ENCODE measurements at regions not wholly inside any gene's neighbourhood (a gene's known extent, or its start where the extent isn't known, plus 50 kb on each side); places are given as distances from the start of the nearest gene placed in this dataset.

DNA sequence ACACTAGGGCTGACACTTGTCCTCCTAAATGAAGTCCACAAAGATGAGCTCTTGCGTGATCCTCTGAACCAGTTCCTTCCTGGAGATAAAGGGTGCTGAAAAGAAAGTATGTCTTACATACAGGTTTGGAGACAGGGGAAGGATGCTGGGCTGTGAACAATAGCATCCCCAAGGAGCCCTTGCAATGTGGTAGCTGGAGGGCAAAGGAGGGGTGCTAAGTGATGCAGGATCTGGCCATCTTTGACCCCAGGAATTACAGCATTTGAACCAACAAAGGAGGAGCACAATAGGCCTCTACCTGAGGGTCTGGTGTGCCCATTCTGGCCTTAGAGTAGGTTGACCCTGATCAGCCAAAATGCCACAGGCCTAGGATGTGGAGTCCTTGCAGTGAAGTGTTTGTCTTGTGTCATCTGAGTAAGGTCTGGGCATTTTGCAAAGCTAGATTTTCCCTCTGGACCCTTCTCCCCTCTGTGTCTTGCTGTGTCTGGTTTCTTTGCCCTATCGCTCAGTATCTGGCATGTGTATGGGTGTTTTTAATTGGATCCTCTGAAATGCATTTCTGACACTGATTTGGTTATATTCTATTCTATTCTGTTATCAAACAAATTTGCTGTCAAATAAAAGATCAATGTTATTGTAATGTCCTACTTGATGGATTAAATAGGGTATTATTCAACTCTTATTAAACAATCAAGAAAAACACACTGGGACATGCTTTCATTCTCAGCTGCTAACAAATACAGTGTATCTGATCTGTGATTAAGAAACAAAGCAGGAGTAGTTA is 364.8 kb upstream of the MEIS1 start:
- Histone ChIP-seq H3K4me1 (no peaks in the 10 kb centered on the region), H3K4me3 (no peak overlapping the region), H3K27ac (no peak overlapping the region), H3K36me3 (no peaks in the 10 kb centered on the region), H3K9me3 (no peaks in the 10 kb centered on the region), H3K27me3 (no peaks in the 10 kb centered on the region)
- TF ChIP-seq, protein P1, sequence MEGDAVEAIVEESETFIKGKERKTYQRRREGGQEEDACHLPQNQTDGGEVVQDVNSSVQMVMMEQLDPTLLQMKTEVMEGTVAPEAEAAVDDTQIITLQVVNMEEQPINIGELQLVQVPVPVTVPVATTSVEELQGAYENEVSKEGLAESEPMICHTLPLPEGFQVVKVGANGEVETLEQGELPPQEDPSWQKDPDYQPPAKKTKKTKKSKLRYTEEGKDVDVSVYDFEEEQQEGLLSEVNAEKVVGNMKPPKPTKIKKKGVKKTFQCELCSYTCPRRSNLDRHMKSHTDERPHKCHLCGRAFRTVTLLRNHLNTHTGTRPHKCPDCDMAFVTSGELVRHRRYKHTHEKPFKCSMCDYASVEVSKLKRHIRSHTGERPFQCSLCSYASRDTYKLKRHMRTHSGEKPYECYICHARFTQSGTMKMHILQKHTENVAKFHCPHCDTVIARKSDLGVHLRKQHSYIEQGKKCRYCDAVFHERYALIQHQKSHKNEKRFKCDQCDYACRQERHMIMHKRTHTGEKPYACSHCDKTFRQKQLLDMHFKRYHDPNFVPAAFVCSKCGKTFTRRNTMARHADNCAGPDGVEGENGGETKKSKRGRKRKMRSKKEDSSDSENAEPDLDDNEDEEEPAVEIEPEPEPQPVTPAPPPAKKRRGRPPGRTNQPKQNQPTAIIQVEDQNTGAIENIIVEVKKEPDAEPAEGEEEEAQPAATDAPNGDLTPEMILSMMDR (IDR thresholded peaks at IDR 0.05) = no peak
- intact Hi-C loops (cut with DNase I) = no loop called here
- no peak for DNase-seq (ENCODE audit: low spot score in 2 of 2)

DNA sequence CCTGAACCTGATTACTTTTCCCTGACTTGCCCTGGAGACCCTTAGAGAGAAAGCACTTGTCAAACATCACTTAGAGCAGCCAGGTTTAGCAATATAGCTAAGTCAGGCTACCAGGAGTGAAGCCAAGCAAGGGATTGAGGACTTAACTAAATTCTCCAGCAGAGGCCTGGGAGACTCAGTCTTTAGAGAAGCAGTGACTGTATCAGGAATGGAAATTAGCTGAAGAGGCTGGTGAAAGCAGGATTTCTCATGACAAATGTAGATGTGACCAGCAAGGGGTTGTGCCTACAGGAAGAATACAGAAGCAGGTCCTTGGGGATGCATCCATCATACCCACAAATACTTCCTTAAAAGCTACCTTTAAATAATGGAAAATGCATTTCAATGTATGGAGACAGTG is 368.9 kb upstream of the MEIS1 start:
- H3K36me3 ChIP-seq = no peaks in the 10 kb centered on the region
- no peaks in the 10 kb centered on the region for H3K4me1 ChIP-seq
- H3K9me3 ChIP-seq = no peaks in the 10 kb centered on the region

GRCh38 chr2:66059332-66059731 is 375.6 kb upstream of the MEIS1 start:
- Histone ChIP-seq H3K27ac (no peak overlapping the region), H3K27me3 (no peaks in the 10 kb centered on the region), H3K9me3 (no peaks in the 10 kb centered on the region), H3K4me1 (no peaks in the 10 kb centered on the region), H3K4me3 (no peak overlapping the region), H3K36me3 (no peaks in the 10 kb centered on the region)
- no peak for DNase-seq (ENCODE audit: low spot score in 2 of 2)
- intact Hi-C loops (cut with DNase I) = no loop called here
- TF ChIP-seq, protein P1 (IDR thresholded peaks at IDR 0.05) = no peak

More for the DNA sequence above, 368.9 kb upstream of the MEIS1 start:
- H3K27ac ChIP-seq = no peak overlapping the region
- TF ChIP-seq, protein P1 (IDR thresholded peaks at IDR 0.05) = no peak
- intact Hi-C loops (cut with DNase I) = no loop called here
- H3K4me3 ChIP-seq = no peak overlapping the region
- DNase-seq (ENCODE audit: low spot score in 2 of 2) = no peak
- H3K27me3 ChIP-seq = no peaks in the 10 kb centered on the region

GRCh38 chr2:66058675-66059074 is 376.2 kb upstream of the MEIS1 start:
- Histone ChIP-seq H3K27ac (no peak overlapping the region), H3K9me3 (no peaks in the 10 kb centered on the region), H3K4me1 (no peaks in the 10 kb centered on the region), H3K4me3 (no peak overlapping the region), H3K36me3 (no peaks in the 10 kb centered on the region), H3K27me3 (no peaks in the 10 kb centered on the region)
- no peak for DNase-seq (ENCODE audit: low spot score in 2 of 2)
- TF ChIP-seq, protein P1 (IDR thresholded peaks at IDR 0.05) = no peak
- intact Hi-C loops (cut with DNase I) = no loop called here

- TF ChIP-seq, protein P1 (IDR thresholded peaks at IDR 0.05) = no peak
- intact Hi-C loops (cut with DNase I) = no loop called here
Measured at GRCh38 chr2:66057844-66058243, 377.1 kb upstream of the MEIS1 start.

More at GRCh38 chr2:66057844-66058243, 377.1 kb upstream of the MEIS1 start:
- DNase-seq (ENCODE audit: low spot score in 2 of 2) = no peak
- H3K4me1 ChIP-seq = no peaks in the 10 kb centered on the region
- H3K27ac ChIP-seq = no peak overlapping the region
- no peak overlapping the region for H3K4me3 ChIP-seq
- no peaks in the 10 kb centered on the region for H3K27me3 ChIP-seq
- no peaks in the 10 kb centered on the region for H3K36me3 ChIP-seq
- no peaks in the 10 kb centered on the region for H3K9me3 ChIP-seq

All from ascending aorta (tissue), 2 donors.